ENCODE measurements at regions not wholly inside any gene's neighbourhood (a gene's known extent, or its start where the extent isn't known, plus 50 kb on each side); places are given as distances from the start of the nearest gene placed in this dataset.

- no peak for DNase-seq
Measured at GRCh38 chr5:56290378-56291078, 57.4 kb upstream of the ANKRD55 start.

GRCh38 chr5:56289602-56289987, 56.5 kb upstream of the ANKRD55 start:
- no peak for DNase-seq

- DNase-seq, result no peak
Measured at GRCh38 chr5:56288873-56289601, 55.9 kb upstream of the ANKRD55 start.

GRCh38 chr5:56286015-56286884, 53.1 kb upstream of the ANKRD55 start:
- no peak for DNase-seq

- DNase-seq, result no peak
Measured at GRCh38 chr5:56282951-56283350, 49.8 kb upstream of the ANKRD55 start.

Data from central memory CD4-positive, alpha-beta T cell (primary cell).